ENCODE measurements at regions not wholly inside any gene's neighbourhood (a gene's known extent, or its start where the extent isn't known, plus 50 kb on each side); places are given as distances from the start of the nearest gene placed in this dataset.
"Not testable (repeated sequence)": the region's sequence is repeated elsewhere in the genome, so short reads cannot be mapped to it uniquely, and the experiment has no call there.

- no peak for TF ChIP-seq CTCF (IDR thresholded peaks at IDR 0.05)
- no peak for DNase-seq (ENCODE audit: low spot score)
- Histone ChIP-seq H3K27ac (no peak overlapping the region), H3K4me3 (no peak overlapping the region)
Measured at GRCh38 chr6:1474205-1474604, 84.8 kb downstream of the FOXF2 start.

GRCh38 chr6:1475174-1475573, 85.8 kb downstream of the FOXF2 start:
- Histone ChIP-seq H3K27ac (no peak overlapping the region), H3K4me3 (no peak overlapping the region)
- no peak for DNase-seq (ENCODE audit: low spot score)
- no peak for TF ChIP-seq CTCF (IDR thresholded peaks at IDR 0.05)

GRCh38 chr6:1477432-1478090, 88.2 kb downstream of the FOXF2 start:
- Histone ChIP-seq H3K4me3 (no peak overlapping the region), H3K27ac (no peak overlapping the region)
- no peak for TF ChIP-seq CTCF (IDR thresholded peaks at IDR 0.05)
- no peak for DNase-seq (ENCODE audit: low spot score)

- H3K4me3 ChIP-seq; H3K27ac ChIP-seq; DNase-seq (ENCODE audit: low spot score): not testable (repeated sequence)
Measured at GRCh38 chr6:1478163-1478826, 88.9 kb downstream of the FOXF2 start.

GRCh38 chr6:1479095-1479494, 89.7 kb downstream of the FOXF2 start:
- no peak for DNase-seq (ENCODE audit: low spot score)
- Histone ChIP-seq H3K27ac (no peak overlapping the region), H3K4me3 (no peak overlapping the region)
- TF ChIP-seq CTCF (IDR thresholded peaks at IDR 0.05) = no peak

- no peak overlapping the region for H3K4me3 ChIP-seq
- no peak overlapping the region for H3K27ac ChIP-seq
- DNase-seq (ENCODE audit: low spot score) = no peak
- no peak for TF ChIP-seq CTCF (IDR thresholded peaks at IDR 0.05)
Measured at GRCh38 chr6:1479601-1480221, 90.3 kb downstream of the FOXF2 start.

- Histone ChIP-seq H3K27ac (no peak overlapping the region), H3K4me3 (no peak overlapping the region)
- TF ChIP-seq CTCF (IDR thresholded peaks at IDR 0.05) = no peak
- no peak for DNase-seq (ENCODE audit: low spot score)
Measured at GRCh38 chr6:1481286-1481685, 91.9 kb downstream of the FOXF2 start.

Data from coronary artery (tissue), 2 donors.